ENCODE measurements at regions not wholly inside any gene's neighbourhood (a gene's known extent, or its start where the extent isn't known, plus 50 kb on each side); places are given as distances from the start of the nearest gene placed in this dataset.

GRCh38 chr5:6886866-6887265 is 173.6 kb downstream of the TENT4A start:
- TF ChIP-seq CTCF (IDR thresholded peaks at IDR 0.05), result no peak
- TF ChIP-seq POLR2A (IDR thresholded peaks at IDR 0.05), result no peak
